GM23248 (cell line): ENCODE measurements at regions not wholly inside any gene's neighbourhood (a gene's known extent, or its start where the extent isn't known, plus 50 kb on each side); places are given as distances from the start of the nearest gene placed in this dataset.
A peak's percentile ranks its signal among the peaks of the same experiment; 100 is the strongest.
"Not testable (repeated sequence)": the region's sequence is repeated elsewhere in the genome, so short reads cannot be mapped to it uniquely, and the experiment has no call there.

Experiments used
- DNase-seq: peaks from one replicate; pipeline ENCODE4 v3.0.0-alpha.2; 2015
- H2AFZ ChIP-seq: fragments of 200-600 bp; sonication (generic); 2 replicates; pipeline ENCODE4 v1.6.1; 2016; ENCODE audit warnings: antibody characterized with exemption
- H3F3A ChIP-seq: fragments of 200-600 bp; sonication (generic); 2 replicates; pipeline ENCODE4 v1.6.1; 2016; ENCODE audit warnings: mild to moderate bottlenecking, antibody characterized with exemption, mixed run types; ENCODE audit not compliant: insufficient read depth
- H3K27ac ChIP-seq: fragments of 200-600 bp; sonication (generic); 2 replicates; pipeline ENCODE4 v1.5.1; 2016; ENCODE audit warnings: mild to moderate bottlenecking
- H3K27me3 ChIP-seq: fragments of 200-600 bp; sonication (generic); replicated peaks from 2 replicates; pipeline ENCODE4 v1.6.1; 2016; ENCODE audit warnings: mild to moderate bottlenecking; ENCODE audit not compliant: insufficient read depth
- H3K36me3 ChIP-seq: fragments of 200-600 bp; sonication (generic); 2 replicates; pipeline ENCODE4 v1.6.1; 2016; ENCODE audit warnings: low read depth, mild to moderate bottlenecking
- H3K4me1 ChIP-seq: fragments of 200-600 bp; sonication (generic); 2 replicates; pipeline ENCODE4 v1.6.1; 2016; ENCODE audit warnings: mild to moderate bottlenecking; ENCODE audit not compliant: insufficient read depth
- H3K4me2 ChIP-seq: fragments of 200-600 bp; sonication (generic); one replicate; pipeline ENCODE4 v1.6.1; 2016; ENCODE audit warnings: mild to moderate bottlenecking; ENCODE audit not compliant: unreplicated experiment
- H3K4me3 ChIP-seq: fragments of 200-600 bp; sonication (generic); 2 replicates; pipeline ENCODE4 v1.5.1; 2016; ENCODE audit warnings: mild to moderate bottlenecking
- H3K79me2 ChIP-seq: fragments of 200-600 bp; sonication (generic); 2 replicates; pipeline ENCODE4 v1.6.1; 2016; ENCODE audit warnings: mild to moderate bottlenecking; ENCODE audit not compliant: insufficient read depth
- H3K9ac ChIP-seq: fragments of 200-600 bp; sonication (generic); 2 replicates; pipeline ENCODE4 v1.6.1; 2016; ENCODE audit warnings: mild to moderate bottlenecking
- H3K9me2 ChIP-seq: fragments of 200-600 bp; sonication (generic); 2 replicates; pipeline ENCODE4 v1.6.1; 2016; ENCODE audit warnings: mixed run types, mild to moderate bottlenecking, moderate library complexity; ENCODE audit not compliant: insufficient read depth
- H3K9me3 ChIP-seq: fragments of 200-600 bp; sonication (generic); one replicate; pipeline ENCODE4 v1.6.1; 2017; ENCODE audit warnings: low read depth
- H4K20me1 ChIP-seq: fragments of 200-600 bp; sonication (generic); 2 replicates; pipeline ENCODE4 v1.6.0; 2016; ENCODE audit not compliant: insufficient read depth
- EZH2 ChIP-seq: fragments of 200-600 bp; sonication (generic); IDR thresholded peaks from 2 replicates; pipeline ENCODE4 v1.6.1; 2018; ENCODE audit warnings: antibody characterized with exemption, mild to moderate bottlenecking; ENCODE audit not compliant: insufficient read depth, poor library complexity, severe bottlenecking
- EZH2phosphoT487 ChIP-seq: fragments of 200-600 bp; sonication (generic); IDR thresholded peaks from 2 replicates; pipeline ENCODE4 v1.6.1; 2018; ENCODE audit warnings: antibody characterized with exemption, moderate library complexity, mild to moderate bottlenecking, low read depth; ENCODE audit not compliant: insufficient read depth
- WGBS, 2 experiments: methylation state at CpG; one replicate each; pipeline ENCODE4 v1.1.6; 2015 to 2017; ENCODE audit warnings: low lambda C conversion rate in 2 of 2, low coverage in 1 of 2; ENCODE audit errors: missing lambda C conversion rate in 2 of 2; 5-methylcytosine and 5-hydroxymethylcytosine counted together
- in situ Hi-C: fragments of 300-500 bp; cut with MboI; formaldehyde crosslinking; loops from 2 replicates; pipeline ENCODE4 v1.15.0; 2020

DNA sequence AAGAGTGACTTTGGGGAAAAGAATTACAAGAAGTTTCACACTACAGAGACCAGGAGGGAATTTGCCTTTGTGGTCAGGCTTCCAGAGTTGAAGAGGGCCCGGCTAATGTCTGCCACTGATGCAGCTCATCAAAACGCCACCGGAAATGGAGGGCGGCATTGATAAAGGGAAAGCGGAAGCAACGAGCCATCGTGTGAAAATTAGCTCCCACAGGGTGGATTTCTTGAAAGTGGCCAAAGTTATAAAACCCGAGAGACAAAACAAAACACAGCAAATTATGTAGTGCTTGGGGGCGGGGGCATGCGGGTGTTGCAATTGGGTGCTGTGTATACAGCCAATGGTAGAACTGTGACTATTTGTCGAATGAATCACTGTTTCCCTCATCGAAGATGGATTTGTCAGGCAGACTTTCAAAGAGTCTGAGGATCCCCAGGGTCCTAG is 113.0 kb downstream of the ADAMTS15 start:
- peak; percentile 44 for DNase-seq
- Histone ChIP-seq H3K9ac (no peak overlapping the region), H3K9me3 (no peaks in the 10 kb centered on the region), H3K36me3 (no peaks in the 10 kb centered on the region), H3K4me1 (0 out of 2 replicates have a peak, but pooled peaks cover 7% of the 10 kb centered on the region), H3K4me2 (no peak overlapping the region), H3K79me2 (no peaks in the 10 kb centered on the region), H3K27me3 (no peaks in the 10 kb centered on the region), H3K27ac (no peak overlapping the region), H3K4me3 (no peak overlapping the region), H3K9me2 (no peaks in the 10 kb centered on the region), H2AFZ (no peak overlapping the region), H3F3A (no peaks in the 10 kb centered on the region), H4K20me1 (no peaks in the 10 kb centered on the region)
- TF ChIP-seq EZH2 (no peak), EZH2phosphoT487 (no peak)
- 73 to 74% methylated on average over 12 of the region's 12 CpGs for WGBS, 2 experiments
- in situ Hi-C loops = no loop called here

DNA sequence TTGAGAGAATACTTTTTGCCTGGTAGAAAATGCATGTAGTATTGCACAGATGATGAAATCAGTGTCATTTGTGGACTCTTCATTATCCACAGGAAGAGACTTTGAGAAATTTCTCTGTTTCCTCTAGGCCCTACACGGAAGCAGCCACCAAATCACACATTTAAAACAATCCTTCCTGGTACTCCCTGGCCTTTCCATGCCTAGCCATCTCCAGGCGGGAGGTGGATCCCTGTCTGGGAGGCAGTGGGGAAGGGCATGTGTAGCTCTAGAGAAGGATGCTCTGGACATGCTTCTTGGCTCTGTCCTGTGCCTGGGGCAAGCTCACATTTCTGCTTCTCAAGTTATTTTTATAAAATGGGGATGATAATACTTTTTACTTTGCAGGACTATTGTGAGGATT is 114.1 kb downstream of the ADAMTS15 start:
- Histone ChIP-seq H3K4me1 (0 out of 2 replicates have a peak, but pooled peaks cover 7% of the 10 kb centered on the region), H3K27me3 (no peaks in the 10 kb centered on the region), H3K9me3 (no peaks in the 10 kb centered on the region), H3K9me2 (no peaks in the 10 kb centered on the region), H3K4me3 (no peak overlapping the region), H2AFZ (no peak overlapping the region), H4K20me1 (no peaks in the 10 kb centered on the region), H3K36me3 (no peaks in the 10 kb centered on the region), H3K4me2 (no peak overlapping the region), H3K79me2 (no peaks in the 10 kb centered on the region), H3K9ac (no peak overlapping the region), H3K27ac (no peak overlapping the region), H3F3A (no peaks in the 10 kb centered on the region)
- 95 to 100% methylated on average over 2 of the region's 2 CpGs for WGBS, 2 experiments
- in situ Hi-C loops = no loop called here
- TF ChIP-seq EZH2phosphoT487 (no peak), EZH2 (no peak)
- no peak for DNase-seq

DNA sequence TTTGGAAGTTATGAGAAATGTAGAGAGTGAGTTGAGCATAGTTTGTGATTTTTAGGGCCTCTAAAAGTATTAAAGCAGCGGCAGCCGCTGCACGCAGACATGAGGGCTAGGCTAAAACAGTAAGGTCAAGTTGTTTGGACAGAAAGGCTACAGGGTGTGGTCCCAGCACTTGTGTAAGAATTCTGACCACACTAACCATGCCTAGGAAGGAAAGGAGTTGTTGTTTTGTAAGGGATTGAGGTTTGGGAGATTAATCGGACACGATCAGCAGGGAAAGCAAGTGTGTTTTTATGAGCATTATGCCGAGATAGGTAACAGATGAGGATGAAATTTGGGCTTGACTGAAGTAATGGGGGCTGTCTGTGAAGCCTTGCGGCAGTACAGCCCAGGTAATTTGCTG is 117.9 kb downstream of the ADAMTS15 start:
- H3K4me3 ChIP-seq, in situ Hi-C loops, H3K27ac ChIP-seq, H3K9me2 ChIP-seq, DNase-seq, H3K27me3 ChIP-seq, H3K4me2 ChIP-seq, H3K36me3 ChIP-seq, H4K20me1 ChIP-seq, H3F3A ChIP-seq, H3K79me2 ChIP-seq, H3K9ac ChIP-seq, H3K9me3 ChIP-seq, H3K4me1 ChIP-seq, H2AFZ ChIP-seq: not testable (repeated sequence)
- 86 to 88% methylated on average over 7 of the region's 7 CpGs for WGBS, 2 experiments

DNA sequence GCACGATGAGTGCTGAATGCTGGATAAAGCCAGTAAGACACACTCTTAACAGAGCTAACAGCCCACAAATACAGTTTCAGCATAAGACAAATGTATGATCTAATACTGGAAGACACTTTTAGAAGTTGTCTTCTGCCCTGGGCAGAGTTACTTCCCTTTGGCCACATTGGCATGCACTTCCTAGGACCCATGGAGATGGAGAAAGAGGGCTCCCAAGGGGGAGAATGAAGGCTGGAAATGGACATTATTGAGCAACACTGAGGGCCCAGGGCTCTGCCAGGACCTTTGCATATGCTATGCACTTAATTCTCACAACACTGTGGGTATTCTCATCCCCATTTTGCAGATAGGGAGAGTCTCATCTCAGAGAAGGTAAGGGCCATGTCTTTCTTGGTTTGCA is 123.1 kb downstream of the ADAMTS15 start:
- in situ Hi-C loops = no loop called here
- Histone ChIP-seq H3K79me2 (no peaks in the 10 kb centered on the region), H4K20me1 (no peaks in the 10 kb centered on the region), H3K4me1 (no peaks in the 10 kb centered on the region), H3K9me3 (no peaks in the 10 kb centered on the region), H3K4me2 (no peak overlapping the region), H3K27me3 (no peaks in the 10 kb centered on the region), H3K9me2 (no peaks in the 10 kb centered on the region), H3K36me3 (no peaks in the 10 kb centered on the region), H3F3A (no peaks in the 10 kb centered on the region), H3K4me3 (no peak overlapping the region), H2AFZ (no peak overlapping the region), H3K27ac (no peak overlapping the region), H3K9ac (no peak overlapping the region)
- TF ChIP-seq EZH2 (no peak), EZH2phosphoT487 (no peak)
- no peak for DNase-seq
- 94 to 96% methylated on average over 1 of the region's 1 CpG for WGBS, 2 experiments

DNA sequence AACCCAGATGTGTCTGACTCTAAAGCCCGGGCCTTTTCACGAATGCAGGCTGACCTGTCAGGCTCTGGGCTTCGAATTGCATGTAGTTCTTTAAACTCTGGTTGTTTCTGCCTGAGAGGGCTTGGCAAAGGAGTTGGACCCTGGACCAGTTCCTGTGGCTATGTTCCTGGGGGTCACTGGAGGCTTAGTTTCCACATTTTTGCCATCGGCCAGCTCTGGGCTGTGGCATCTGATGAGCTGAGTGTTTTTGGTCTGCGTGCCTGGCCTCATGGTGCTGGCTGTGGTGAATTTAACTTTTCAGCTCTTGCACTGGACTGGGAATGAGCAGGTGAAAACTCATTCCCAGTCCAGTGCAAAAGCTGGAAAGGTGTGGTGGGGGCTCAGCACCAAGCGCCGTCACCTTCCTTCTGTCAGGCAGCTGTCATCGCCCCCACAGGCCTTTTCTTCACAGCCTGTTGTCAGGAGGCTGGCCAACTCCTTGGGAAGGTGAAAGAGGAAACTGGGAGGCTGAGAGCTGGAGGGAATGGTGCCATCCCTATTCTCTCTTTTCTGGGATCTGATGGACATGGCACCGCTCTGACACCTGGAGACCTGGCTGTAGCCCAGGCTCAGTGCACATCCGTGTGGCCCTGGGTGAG is 123.6 kb downstream of the ADAMTS15 start:
- Histone ChIP-seq H3K4me3 (no peak overlapping the region), H3K9me2 (no peaks in the 10 kb centered on the region), H2AFZ (no peak overlapping the region), H3K36me3 (no peaks in the 10 kb centered on the region), H3K4me2 (no peak overlapping the region), H3K9ac (no peak overlapping the region), H3K4me1 (no peaks in the 10 kb centered on the region), H3K27me3 (no peaks in the 10 kb centered on the region), H3K79me2 (no peaks in the 10 kb centered on the region), H4K20me1 (no peaks in the 10 kb centered on the region), H3F3A (no peaks in the 10 kb centered on the region), H3K27ac (no peak overlapping the region), H3K9me3 (no peaks in the 10 kb centered on the region)
- TF ChIP-seq EZH2phosphoT487 = no peak
- TF ChIP-seq EZH2 = no peak
- 65 to 67% methylated on average over 10 of the region's 10 CpGs for WGBS, 2 experiments
- in situ Hi-C loops = no loop called here
- DNase-seq = no peak
